ENCODE measurements at regions not wholly inside any gene's neighbourhood (a gene's known extent, or its start where the extent isn't known, plus 50 kb on each side); places are given as distances from the start of the nearest gene placed in this dataset.

DNA sequence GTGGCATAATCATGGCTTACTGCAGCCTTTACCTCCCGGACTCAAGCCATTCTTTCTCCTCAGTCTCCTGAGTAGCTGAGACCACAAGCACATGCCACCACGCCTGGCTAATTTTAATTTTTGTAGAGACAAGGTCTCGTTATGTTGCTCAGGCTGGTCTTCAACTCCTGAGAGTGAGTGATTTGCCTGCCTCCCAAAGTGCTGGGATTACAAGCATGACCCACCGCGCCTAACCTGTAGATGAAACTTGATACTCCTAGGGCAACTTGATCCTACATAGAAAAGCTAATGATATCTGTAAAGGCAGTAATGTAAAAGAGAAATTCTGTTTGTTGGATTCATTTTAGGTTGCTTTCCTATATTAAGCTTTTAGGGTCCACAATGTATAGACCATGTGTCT is 391.9 kb upstream of the THRB start:
- no peak for TF ChIP-seq POLR2A (IDR thresholded peaks at IDR 0.05)
- TF ChIP-seq, protein P1, sequence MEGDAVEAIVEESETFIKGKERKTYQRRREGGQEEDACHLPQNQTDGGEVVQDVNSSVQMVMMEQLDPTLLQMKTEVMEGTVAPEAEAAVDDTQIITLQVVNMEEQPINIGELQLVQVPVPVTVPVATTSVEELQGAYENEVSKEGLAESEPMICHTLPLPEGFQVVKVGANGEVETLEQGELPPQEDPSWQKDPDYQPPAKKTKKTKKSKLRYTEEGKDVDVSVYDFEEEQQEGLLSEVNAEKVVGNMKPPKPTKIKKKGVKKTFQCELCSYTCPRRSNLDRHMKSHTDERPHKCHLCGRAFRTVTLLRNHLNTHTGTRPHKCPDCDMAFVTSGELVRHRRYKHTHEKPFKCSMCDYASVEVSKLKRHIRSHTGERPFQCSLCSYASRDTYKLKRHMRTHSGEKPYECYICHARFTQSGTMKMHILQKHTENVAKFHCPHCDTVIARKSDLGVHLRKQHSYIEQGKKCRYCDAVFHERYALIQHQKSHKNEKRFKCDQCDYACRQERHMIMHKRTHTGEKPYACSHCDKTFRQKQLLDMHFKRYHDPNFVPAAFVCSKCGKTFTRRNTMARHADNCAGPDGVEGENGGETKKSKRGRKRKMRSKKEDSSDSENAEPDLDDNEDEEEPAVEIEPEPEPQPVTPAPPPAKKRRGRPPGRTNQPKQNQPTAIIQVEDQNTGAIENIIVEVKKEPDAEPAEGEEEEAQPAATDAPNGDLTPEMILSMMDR (IDR thresholded peaks at IDR 0.05): no peak
- no peak for TF ChIP-seq EP300 (IDR thresholded peaks at IDR 0.05)
- TF ChIP-seq POLR2AphosphoS5 (IDR thresholded peaks at IDR 0.05): no peak
- Histone ChIP-seq H3K4me1 (no peaks in the 10 kb centered on the region), H3K36me3 (no peaks in the 10 kb centered on the region), H3K27me3 (no peaks in the 10 kb centered on the region), H3K27ac (no peak overlapping the region), H3K4me3 (no peak overlapping the region), H3K9me3 (no peaks in the 10 kb centered on the region)
- WGBS: 76% methylated on average over 5 of the region's 5 CpGs
- DNase-seq (ENCODE audit: low spot score in 2 of 2): no peak

DNA sequence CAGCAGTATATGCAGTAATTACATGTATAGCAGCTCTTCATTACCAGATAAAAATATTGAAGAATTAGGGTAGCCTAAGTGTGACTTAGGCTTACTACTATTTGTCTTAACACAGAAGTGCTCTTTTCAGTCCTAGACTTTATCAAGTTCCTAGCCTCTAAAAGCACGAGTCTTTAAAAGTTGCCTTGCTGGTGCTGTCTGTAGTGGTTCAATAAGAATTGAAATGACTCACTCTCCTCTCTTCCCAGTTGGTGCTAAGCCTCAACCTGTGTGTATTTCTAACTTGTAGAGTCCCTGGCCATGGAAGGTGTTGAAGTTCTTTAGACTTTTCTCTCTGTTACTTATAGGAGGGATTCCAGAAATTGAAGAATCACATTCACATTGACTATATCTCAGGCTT is 395.4 kb upstream of the THRB start:
- H3K4me3 ChIP-seq: no peak overlapping the region
- H3K9me3 ChIP-seq: no peaks in the 10 kb centered on the region
- no peaks in the 10 kb centered on the region for H3K4me1 ChIP-seq
- TF ChIP-seq POLR2A (IDR thresholded peaks at IDR 0.05): no peak
- TF ChIP-seq, protein P1 (IDR thresholded peaks at IDR 0.05): no peak
- TF ChIP-seq POLR2AphosphoS5 (IDR thresholded peaks at IDR 0.05): no peak
- TF ChIP-seq EP300 (IDR thresholded peaks at IDR 0.05): no peak
- 88% methylated on average over 1 of the region's 1 CpG for WGBS
- DNase-seq (ENCODE audit: low spot score in 2 of 2): no peak
- no peaks in the 10 kb centered on the region for H3K27me3 ChIP-seq
- H3K36me3 ChIP-seq: no peaks in the 10 kb centered on the region
- H3K27ac ChIP-seq: no peak overlapping the region

DNA sequence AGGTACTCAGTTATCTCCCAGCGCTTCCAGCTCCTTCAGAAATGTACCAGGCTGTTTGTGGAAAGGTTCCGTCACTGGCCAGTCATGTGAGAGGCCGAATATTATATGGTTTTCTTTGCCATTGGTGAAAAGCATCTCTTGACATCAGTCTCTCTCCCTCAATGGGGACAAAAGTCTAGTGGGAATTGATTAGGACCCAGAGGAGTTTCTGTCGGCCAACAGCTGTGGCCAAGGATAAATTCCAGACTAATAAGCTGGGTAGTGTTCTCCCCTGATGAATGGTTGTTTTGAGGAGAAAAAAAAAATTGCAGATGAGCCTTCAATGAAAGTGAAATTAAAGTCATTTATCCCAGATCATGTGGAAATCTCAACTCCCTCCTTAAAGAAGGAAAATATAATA is 404.7 kb upstream of the THRB start:
- WGBS: 83% methylated on average over 4 of the region's 4 CpGs
- no peak overlapping the region for H3K4me3 ChIP-seq
- no peak overlapping the region for H3K27ac ChIP-seq
- TF ChIP-seq, protein P1 (IDR thresholded peaks at IDR 0.05): no peak
- TF ChIP-seq EP300 (IDR thresholded peaks at IDR 0.05) (no peak), POLR2A (IDR thresholded peaks at IDR 0.05) (no peak), POLR2AphosphoS5 (IDR thresholded peaks at IDR 0.05) (no peak)
- no peak for DNase-seq (ENCODE audit: low spot score in 2 of 2)
- H3K36me3 ChIP-seq: no peaks in the 10 kb centered on the region
- H3K4me1 ChIP-seq: no peaks in the 10 kb centered on the region
- no peaks in the 10 kb centered on the region for H3K9me3 ChIP-seq
- H3K27me3 ChIP-seq: no peaks in the 10 kb centered on the region

DNA sequence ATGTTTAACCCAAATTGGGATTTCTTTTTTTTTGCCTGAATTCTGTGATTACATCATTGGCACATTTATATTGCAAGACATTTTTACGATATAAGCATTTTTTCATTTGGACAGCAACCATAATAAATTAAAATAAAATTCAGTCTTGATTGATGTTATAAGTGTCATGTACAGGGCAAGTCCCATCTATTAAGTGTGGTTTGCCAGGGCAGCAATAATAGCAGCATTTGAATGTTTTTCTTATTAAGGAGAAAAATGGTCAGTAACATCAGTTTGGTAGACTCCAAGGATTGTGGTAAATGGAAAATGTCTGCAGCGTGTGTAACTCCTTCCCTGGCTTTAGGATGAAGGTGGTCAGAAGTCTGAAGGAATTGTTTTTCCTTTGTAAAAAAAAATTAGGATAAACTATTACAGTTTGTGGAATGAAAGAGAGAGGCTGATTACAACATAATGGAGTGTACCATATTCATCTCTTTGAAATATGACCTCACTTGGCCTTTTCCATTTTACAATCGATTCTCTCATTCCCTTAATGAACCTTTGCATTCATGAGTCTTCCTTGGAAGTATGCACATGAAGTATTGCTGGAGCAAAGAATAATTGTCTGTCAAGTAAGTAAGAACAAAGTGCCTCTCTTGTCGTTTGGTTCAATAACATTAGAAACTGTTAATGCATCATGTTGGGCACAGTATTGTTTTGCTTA is 405.4 kb upstream of the THRB start:
- 48% methylated on average over 4 of the region's 4 CpGs for WGBS
- Histone ChIP-seq H3K4me3 (no peak overlapping the region), H3K4me1 (no peaks in the 10 kb centered on the region), H3K9me3 (no peaks in the 10 kb centered on the region), H3K27me3 (no peaks in the 10 kb centered on the region), H3K36me3 (no peaks in the 10 kb centered on the region), H3K27ac (no peak overlapping the region)
- TF ChIP-seq, protein P1 (IDR thresholded peaks at IDR 0.05): no peak
- no peak for TF ChIP-seq EP300 (IDR thresholded peaks at IDR 0.05)
- no peak for TF ChIP-seq POLR2AphosphoS5 (IDR thresholded peaks at IDR 0.05)
- no peak for DNase-seq (ENCODE audit: low spot score in 2 of 2)

DNA sequence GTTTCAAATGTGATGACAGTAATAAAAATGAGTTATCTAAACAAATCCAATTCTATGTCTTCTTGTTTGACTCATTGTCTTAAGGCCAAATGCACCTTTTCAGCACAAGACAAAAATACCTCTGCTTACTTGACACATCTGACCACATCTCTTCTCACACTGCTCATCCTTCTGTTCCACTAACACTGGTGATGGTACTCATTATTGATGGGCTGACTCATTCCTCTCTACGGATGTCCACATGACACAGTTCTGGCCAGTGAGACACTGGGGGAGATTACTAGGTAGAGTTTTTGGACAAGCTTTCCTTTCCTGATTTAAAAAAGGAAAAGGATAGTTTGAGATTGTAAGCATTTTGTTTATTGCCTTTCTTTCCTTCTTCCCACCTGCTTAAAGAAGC is 410.6 kb upstream of the THRB start:
- H3K4me3 ChIP-seq: no peak overlapping the region
- H3K27me3 ChIP-seq: no peaks in the 10 kb centered on the region
- no peaks in the 10 kb centered on the region for H3K4me1 ChIP-seq
- H3K36me3 ChIP-seq: no peaks in the 10 kb centered on the region
- no peak overlapping the region for H3K27ac ChIP-seq
- no peak for DNase-seq (ENCODE audit: low spot score in 2 of 2)
- TF ChIP-seq EP300 (IDR thresholded peaks at IDR 0.05): no peak
- TF ChIP-seq, protein P1 (IDR thresholded peaks at IDR 0.05): no peak
- no peak for TF ChIP-seq POLR2A (IDR thresholded peaks at IDR 0.05)
- TF ChIP-seq POLR2AphosphoS5 (IDR thresholded peaks at IDR 0.05): no peak
- WGBS: 92% methylated on average over 1 of the region's 1 CpG
- no peaks in the 10 kb centered on the region for H3K9me3 ChIP-seq

All from suprapubic skin (tissue), 4 donors.